Karpas-422 (cell line): ENCODE measurements at regions not wholly inside any gene's neighbourhood (a gene's known extent, or its start where the extent isn't known, plus 50 kb on each side); places are given as distances from the start of the nearest gene placed in this dataset. TPM values are rescaled to one million over a fixed set of nuclear protein-coding genes. Genes with fewer than 3 reads are reported as not detected.

Experiments
- DNase-seq: peaks from one replicate; pipeline ENCODE4 v3.0.0-alpha.2; 2015
- H2AFZ ChIP-seq: fragments of 200-600 bp; sonication (generic); 2 replicates; pipeline ENCODE4 v1.6.1; 2014; ENCODE audit warnings: antibody characterized with exemption, low read length, mixed read lengths
- H3K27ac ChIP-seq: fragments of 200-600 bp; sonication (generic); 2 replicates; pipeline ENCODE4 v1.5.1; 2014; ENCODE audit warnings: mild to moderate bottlenecking, low read length, moderate library complexity
- H3K27me3 ChIP-seq: fragments of 200-600 bp; sonication (generic); 2 replicates; pipeline ENCODE4 v1.6.1; 2014; ENCODE audit warnings: low read length, mixed read lengths
- H3K36me3 ChIP-seq: fragments of 200-600 bp; sonication (generic); 2 replicates; pipeline ENCODE4 v1.6.1; 2014; ENCODE audit warnings: low read length, mixed read lengths; ENCODE audit not compliant: insufficient read depth
- H3K4me1 ChIP-seq: fragments of 200-600 bp; sonication (generic); 2 replicates; pipeline ENCODE4 v1.6.1; 2014; ENCODE audit warnings: mild to moderate bottlenecking, low read length, mixed read lengths
- H3K4me2 ChIP-seq: fragments of 200-600 bp; sonication (generic); 2 replicates; pipeline ENCODE4 v1.6.1; 2014; ENCODE audit warnings: low read length, low read depth, mild to moderate bottlenecking; ENCODE audit not compliant: poor library complexity, severe bottlenecking
- H3K4me3 ChIP-seq: fragments of 200-600 bp; sonication (generic); 2 replicates; pipeline ENCODE4 v1.5.1; 2014; ENCODE audit warnings: mild to moderate bottlenecking, antibody characterized with exemption, low read length, mixed read lengths
- H3K79me2 ChIP-seq: fragments of 200-600 bp; sonication (generic); 2 replicates; pipeline ENCODE4 v1.6.1; 2014; ENCODE audit warnings: mild to moderate bottlenecking, low read length, mixed read lengths
- H3K9ac ChIP-seq: fragments of 200-600 bp; sonication (generic); 2 replicates; pipeline ENCODE4 v1.6.0; 2014; ENCODE audit warnings: low read length
- H3K9me2 ChIP-seq: fragments of 200-600 bp; sonication (generic), shearing (Covaris generic); replicated peaks from 2 replicates; pipeline ENCODE4 v1.6.0; 2014; ENCODE audit warnings: mild to moderate bottlenecking, low read length, moderate library complexity; ENCODE audit not compliant: insufficient read depth
- H3K9me3 ChIP-seq: fragments of 300-700, 200-600 bp; sonication (generic); 2 replicates; pipeline ENCODE4 v1.6.1; 2014; ENCODE audit warnings: low read length, mixed read lengths
- H4K20me1 ChIP-seq: fragments of 200-600 bp; sonication (generic); 2 replicates; pipeline ENCODE4 v1.6.1; 2014; ENCODE audit warnings: mild to moderate bottlenecking, antibody characterized with exemption, low read length, low read depth; ENCODE audit not compliant: insufficient read depth
- small RNA-seq: library from RNA; depleted of rRNA; stranded (forward); fragments of <200 nt; gene quantifications from one replicate; pipeline ENCODE3, GENCODE V24; 2014

DNA sequence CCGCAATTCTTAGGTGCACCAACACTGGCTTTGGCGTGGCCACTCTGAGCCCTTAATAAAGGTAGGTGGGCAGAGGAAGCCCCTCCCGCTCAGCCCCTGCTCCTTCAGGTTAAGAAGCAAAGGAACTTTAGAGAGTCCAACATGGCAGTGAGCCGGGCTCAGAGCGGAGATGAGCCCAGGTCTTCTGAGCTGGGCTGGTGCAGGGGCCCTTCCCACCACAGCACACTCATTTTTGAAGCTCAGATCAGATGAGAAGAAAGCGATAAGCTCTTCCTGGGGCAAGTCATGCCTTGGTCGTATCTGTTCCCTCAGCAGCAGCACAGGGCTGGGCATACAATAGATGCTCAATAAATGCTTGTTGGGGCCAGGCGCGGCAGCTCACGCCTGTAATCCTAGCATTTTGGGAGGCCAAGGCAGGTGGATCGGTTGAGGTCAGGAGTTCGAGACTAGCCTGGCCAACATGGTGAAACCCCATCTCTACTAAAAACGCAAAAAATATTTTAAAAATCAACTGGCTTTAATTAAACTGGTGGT, 51.1 kb upstream of the TARDBP start:
- Histone ChIP-seq H3K9ac (no peak overlapping the region), H3K4me1 (peaks cover 19% of the 10 kb centered on the region), H3K9me2 (no peaks in the 10 kb centered on the region), H3K27me3 (no peaks in the 10 kb centered on the region), H3K4me3 (no peak overlapping the region), H3K9me3 (no peaks in the 10 kb centered on the region), H4K20me1 (no peaks in the 10 kb centered on the region), H3K27ac (no peak overlapping the region), H3K4me2 (no peak overlapping the region), H3K79me2 (no peaks in the 10 kb centered on the region), H2AFZ (no peak overlapping the region), H3K36me3 (no peaks in the 10 kb centered on the region)
- no peak for DNase-seq

DNA sequence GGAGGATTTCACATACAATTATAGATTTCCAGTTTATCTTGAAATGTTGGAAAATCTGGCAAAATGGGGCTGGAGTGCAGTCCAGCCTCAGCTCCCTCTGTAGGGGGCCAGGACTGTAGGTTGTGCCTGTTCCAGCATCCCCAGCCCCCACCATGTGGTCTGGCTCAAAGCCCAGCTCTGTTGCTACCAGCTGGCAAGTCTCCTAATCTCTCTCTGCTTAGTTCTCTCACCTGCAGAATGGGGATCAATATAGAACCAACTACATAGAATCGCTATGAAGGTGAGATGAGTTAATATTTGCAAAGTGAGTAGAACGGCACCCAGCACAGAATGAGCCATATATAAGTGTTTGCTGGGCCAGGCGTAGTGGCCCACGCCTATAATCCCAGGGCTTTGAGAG, 50.0 kb upstream of the TARDBP start:
- Histone ChIP-seq H3K27ac (no peak overlapping the region), H3K79me2 (no peaks in the 10 kb centered on the region), H4K20me1 (no peaks in the 10 kb centered on the region), H3K4me2 (no peak overlapping the region), H3K4me3 (no peak overlapping the region), H2AFZ (no peak overlapping the region), H3K27me3 (no peaks in the 10 kb centered on the region), H3K9me3 (no peaks in the 10 kb centered on the region), H3K4me1 (peaks cover 13% of the 10 kb centered on the region), H3K9me2 (no peaks in the 10 kb centered on the region), H3K9ac (no peak overlapping the region), H3K36me3 (no peaks in the 10 kb centered on the region)
- no peak for DNase-seq

Small RNAs in the stretch of these regions (small RNA-seq; reads per million reads assigned to genes)
- gene HSPE1P24 = not detected
